ENCODE measurements at regions not wholly inside any gene's neighbourhood (a gene's known extent, or its start where the extent isn't known, plus 50 kb on each side); places are given as distances from the start of the nearest gene placed in this dataset.

GRCh38 chr9:70478963-70479641 lies 64.6 kb upstream of the KLF9 start:
- no peak for DNase-seq (ENCODE audit: low read depth)

GRCh38 chr9:70477907-70478480 lies 63.5 kb upstream of the KLF9 start:
- no peak for DNase-seq (ENCODE audit: low read depth)

- no peak for DNase-seq (ENCODE audit: low read depth)
Measured at GRCh38 chr9:70477146-70477745, 62.8 kb upstream of the KLF9 start.

- no peak for DNase-seq (ENCODE audit: low read depth)
Measured at GRCh38 chr9:70475211-70475610, 60.8 kb upstream of the KLF9 start.

GRCh38 chr9:70474413-70474812 lies 60.0 kb upstream of the KLF9 start:
- no peak for DNase-seq (ENCODE audit: low read depth)

- DNase-seq (ENCODE audit: low read depth): no peak
Measured at GRCh38 chr9:70472268-70473249, 58.1 kb upstream of the KLF9 start.

GRCh38 chr9:70470050-70471015 lies 55.9 kb upstream of the KLF9 start:
- DNase-seq (ENCODE audit: low read depth): no peak

- no peak for DNase-seq (ENCODE audit: low read depth)
Measured at GRCh38 chr9:70468291-70468690, 53.8 kb upstream of the KLF9 start.

- DNase-seq (ENCODE audit: low read depth): peak; percentile 81
Measured at GRCh38 chr9:70466976-70467561, 52.6 kb upstream of the KLF9 start.

- DNase-seq (ENCODE audit: low read depth): no peak
Measured at GRCh38 chr9:70465904-70466303, 51.4 kb upstream of the KLF9 start.

GRCh38 chr9:70465398-70465797 lies 50.9 kb upstream of the KLF9 start:
- no peak for DNase-seq (ENCODE audit: low read depth)

Measured in non-pigmented ciliary epithelial cell (primary cell).